ENCODE measurements at regions not wholly inside any gene's neighbourhood (a gene's known extent, or its start where the extent isn't known, plus 50 kb on each side); places are given as distances from the start of the nearest gene placed in this dataset.
"Not testable (repeated sequence)": the region's sequence is repeated elsewhere in the genome, so short reads cannot be mapped to it uniquely, and the experiment has no call there.

- TF ChIP-seq, protein P1, sequence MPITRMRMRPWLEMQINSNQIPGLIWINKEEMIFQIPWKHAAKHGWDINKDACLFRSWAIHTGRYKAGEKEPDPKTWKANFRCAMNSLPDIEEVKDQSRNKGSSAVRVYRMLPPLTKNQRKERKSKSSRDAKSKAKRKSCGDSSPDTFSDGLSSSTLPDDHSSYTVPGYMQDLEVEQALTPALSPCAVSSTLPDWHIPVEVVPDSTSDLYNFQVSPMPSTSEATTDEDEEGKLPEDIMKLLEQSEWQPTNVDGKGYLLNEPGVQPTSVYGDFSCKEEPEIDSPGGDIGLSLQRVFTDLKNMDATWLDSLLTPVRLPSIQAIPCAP (CRISPR knock-in tag; IDR thresholded peaks at IDR 0.05), result no peak
- TF ChIP-seq NR2C2 (CRISPR knock-in tag; IDR thresholded peaks at IDR 0.05), result no peak
Measured at GRCh38 chr2:129554373-129554772, 425.1 kb upstream of the RAB6C start (continued).

DNA sequence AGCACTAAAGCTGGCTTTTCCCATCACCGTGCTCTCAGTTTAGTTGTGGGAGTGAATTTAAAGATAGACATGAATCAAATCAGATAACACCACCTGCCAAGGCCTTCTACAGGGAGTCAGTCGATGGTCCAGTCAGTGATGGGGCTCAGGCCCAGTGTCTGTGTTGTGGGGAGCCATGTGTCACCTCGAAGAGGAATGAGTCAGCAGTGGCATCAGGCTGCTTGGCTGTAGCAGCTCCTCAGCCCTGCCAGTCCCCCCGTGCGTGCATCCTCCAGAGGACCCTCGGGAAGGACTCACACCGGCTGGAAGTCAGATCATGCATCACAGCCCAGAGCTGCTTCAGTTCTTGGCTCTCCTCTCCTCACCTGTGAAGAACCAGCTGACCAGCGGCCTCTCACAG lies 420.4 kb upstream of the RAB6C start:
- no peak for DNase-seq (ENCODE audit: low spot score)
- H3K4me1 Mint-ChIP-seq, result peaks cover 16% of the 10 kb centered on the region
- H3K9me3 Mint-ChIP-seq, result no peaks in the 10 kb centered on the region
- no peak overlapping the region for H3K4me3 Mint-ChIP-seq
- POLR2A ChIA-PET, result no interaction called here
- CTCF ChIA-PET, result no interaction called here
- no peak for TF ChIP-seq RELA (CRISPR knock-in tag; IDR thresholded peaks at IDR 0.05; ENCODE audit: borderline replicate concordance)
- no peak for TF ChIP-seq ZNF263 (CRISPR knock-in tag; IDR thresholded peaks at IDR 0.05; ENCODE audit: low read depth)
- TF ChIP-seq NFYB (CRISPR knock-in tag; conservative IDR thresholded peaks at IDR 0.05; ENCODE audit: low read depth), result no peak
- TF ChIP-seq CTCF (IDR thresholded peaks at IDR 0.05), result no peak
- TF ChIP-seq RORB (CRISPR knock-in tag; IDR thresholded peaks at IDR 0.05), result no peak
- TF ChIP-seq ZNF416 (CRISPR knock-in tag; IDR thresholded peaks at IDR 0.05), result no peak
- TF ChIP-seq HMGA2 (CRISPR knock-in tag; IDR thresholded peaks at IDR 0.05), result no peak
- no peak for TF ChIP-seq NR3C1 (CRISPR knock-in tag; conservative IDR thresholded peaks at IDR 0.05; ENCODE audit: low read depth)
- no peak for TF ChIP-seq FOXK1 (CRISPR knock-in tag; IDR thresholded peaks at IDR 0.05)
- H3K36me3 Mint-ChIP-seq, result no peaks in the 10 kb centered on the region
- H3K27me3 Mint-ChIP-seq (ENCODE audit: low read depth), result no peaks in the 10 kb centered on the region
- no peak overlapping the region for H3K27ac Mint-ChIP-seq
- no peak for ATAC-seq

DNA sequence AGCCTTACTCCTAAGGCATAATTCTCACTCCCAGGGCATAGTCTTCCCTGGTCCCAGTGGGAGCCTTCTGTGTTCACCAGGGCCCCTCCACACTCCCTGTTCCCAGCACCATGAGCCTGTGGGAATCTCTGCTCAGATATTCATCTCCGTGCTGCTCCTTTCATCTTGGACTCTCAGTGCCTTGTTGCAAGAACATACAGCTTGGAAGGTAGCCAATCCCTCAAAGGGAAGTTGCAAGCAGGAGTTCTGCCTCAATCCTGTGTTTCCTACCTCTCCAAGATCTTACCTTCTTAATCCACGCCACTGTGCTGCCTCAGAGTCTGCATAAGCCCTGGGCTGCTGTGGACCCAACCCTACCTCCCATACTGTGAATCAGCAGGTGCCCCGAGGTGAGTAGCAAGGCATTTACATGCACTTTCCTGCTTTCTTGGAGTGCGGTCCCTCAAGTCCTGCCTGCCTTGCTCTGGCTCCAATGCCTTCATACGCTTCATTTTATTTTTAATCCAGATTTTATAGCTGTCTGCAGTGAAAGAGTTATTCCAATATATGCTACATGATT lies 413.8 kb upstream of the RAB6C start:
- peaks cover 28% of the 10 kb centered on the region for H3K36me3 Mint-ChIP-seq
- ATAC-seq, result peak; percentile 86
- TF ChIP-seq ZNF232 (CRISPR knock-in tag; IDR thresholded peaks at IDR 0.05) (no peak), ZNF423 (CRISPR knock-in tag; IDR thresholded peaks at IDR 0.05) (peak; percentile 63; the same call in 1 of the 2 replicates)
- H3K27me3 Mint-ChIP-seq (ENCODE audit: low read depth), result peaks cover 9% of the 10 kb centered on the region; the same call in 1 of the 2 replicates
- DNase-seq (ENCODE audit: low spot score), result peak; percentile 18
- peaks cover 39% of the 10 kb centered on the region for H3K9me3 Mint-ChIP-seq
- POLR2A ChIA-PET, result no interaction called here
- CTCF ChIA-PET, result interaction anchor here (0.9 kb wide), 1 partner anchor 21 kb away, joined by 3 read pairs; no protein-coding TSS in a partner anchor
- peak overlapping the region; percentile 5; the same call in 1 of the 2 replicates for H3K27ac Mint-ChIP-seq
- H3K4me1 Mint-ChIP-seq, result peaks cover 14% of the 10 kb centered on the region
- H3K4me3 Mint-ChIP-seq, result no peak overlapping the region

- CTCF ChIA-PET, H3K27ac Mint-ChIP-seq, H3K4me1 Mint-ChIP-seq: not testable (repeated sequence)
Measured at GRCh38 chr2:129570812-129571211, 408.7 kb upstream of the RAB6C start.

DNA sequence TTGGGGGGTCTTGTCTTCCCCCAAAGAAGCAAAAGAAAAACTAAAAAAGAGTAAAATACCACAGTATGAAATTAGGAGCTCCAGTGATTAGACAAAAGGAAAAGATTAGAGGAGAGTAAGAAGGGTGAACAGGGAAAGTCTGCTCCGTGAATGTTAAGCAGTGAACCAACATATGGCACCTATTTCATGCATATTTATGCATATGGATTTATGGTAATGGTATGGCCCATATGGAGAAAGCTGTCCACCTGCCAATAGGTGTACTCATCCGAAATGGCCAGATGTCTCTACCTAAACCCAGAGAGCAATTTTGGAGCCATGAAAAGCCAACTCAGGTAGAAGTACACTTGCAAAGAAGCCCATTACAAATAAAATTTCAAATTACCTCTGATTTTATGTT lies 404.0 kb upstream of the RAB6C start:
- POLR2A ChIA-PET, result no interaction called here
- ATAC-seq, result no peak
- H3K27ac Mint-ChIP-seq, result no peak overlapping the region
- H3K4me3 Mint-ChIP-seq, result no peak overlapping the region
- no peak for DNase-seq (ENCODE audit: low spot score)
- H3K27me3 Mint-ChIP-seq (ENCODE audit: low read depth), result peaks cover 3% of the 10 kb centered on the region; the same call in 1 of the 2 replicates
- CTCF ChIA-PET, result no interaction called here
- H3K4me1 Mint-ChIP-seq, result no peaks in the 10 kb centered on the region
- peaks cover 17% of the 10 kb centered on the region for H3K36me3 Mint-ChIP-seq
- H3K9me3 Mint-ChIP-seq, result peaks cover 45% of the 10 kb centered on the region
- no peak for TF ChIP-seq GTF2I (CRISPR knock-in tag; conservative IDR thresholded peaks at IDR 0.05)
- TF ChIP-seq RELA (CRISPR knock-in tag; IDR thresholded peaks at IDR 0.05; ENCODE audit: borderline replicate concordance), result no peak
- TF ChIP-seq, protein P2, sequence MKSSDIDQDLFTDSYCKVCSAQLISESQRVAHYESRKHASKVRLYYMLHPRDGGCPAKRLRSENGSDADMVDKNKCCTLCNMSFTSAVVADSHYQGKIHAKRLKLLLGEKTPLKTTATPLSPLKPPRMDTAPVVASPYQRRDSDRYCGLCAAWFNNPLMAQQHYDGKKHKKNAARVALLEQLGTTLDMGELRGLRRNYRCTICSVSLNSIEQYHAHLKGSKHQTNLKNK (CRISPR knock-in tag; IDR thresholded peaks at IDR 0.05), result no peak
- TF ChIP-seq TEAD4 (CRISPR knock-in tag; IDR thresholded peaks at IDR 0.05), result no peak
- no peak for TF ChIP-seq PRRX2 (CRISPR knock-in tag; IDR thresholded peaks at IDR 0.05)
- TF ChIP-seq SP1 (CRISPR knock-in tag; conservative IDR thresholded peaks at IDR 0.05), result no peak
- no peak for TF ChIP-seq IRF2 (CRISPR knock-in tag; IDR thresholded peaks at IDR 0.05; ENCODE audit: borderline replicate concordance, low read depth)
- TF ChIP-seq ZNF317 (CRISPR knock-in tag; IDR thresholded peaks at IDR 0.05; ENCODE audit: borderline replicate concordance, low read depth), result no peak
- TF ChIP-seq HMGXB4 (CRISPR knock-in tag; IDR thresholded peaks at IDR 0.05), result no peak

More at GRCh38 chr2:129570812-129571211, 408.7 kb upstream of the RAB6C start:
- Mint-ChIP-seq H3K36me3 (peaks cover 39% of the 10 kb centered on the region), H3K9me3 (peaks cover 69% of the 10 kb centered on the region), H3K27me3 (ENCODE audit: low read depth) (peaks cover 11% of the 10 kb centered on the region; the same call in 1 of the 2 replicates)
- DNase-seq (ENCODE audit: low spot score); H3K4me3 Mint-ChIP-seq; POLR2A ChIA-PET; ATAC-seq: not testable (repeated sequence)
